ENCODE measurements at regions not wholly inside any gene's neighbourhood (a gene's known extent, or its start where the extent isn't known, plus 50 kb on each side); places are given as distances from the start of the nearest gene placed in this dataset.

DNA sequence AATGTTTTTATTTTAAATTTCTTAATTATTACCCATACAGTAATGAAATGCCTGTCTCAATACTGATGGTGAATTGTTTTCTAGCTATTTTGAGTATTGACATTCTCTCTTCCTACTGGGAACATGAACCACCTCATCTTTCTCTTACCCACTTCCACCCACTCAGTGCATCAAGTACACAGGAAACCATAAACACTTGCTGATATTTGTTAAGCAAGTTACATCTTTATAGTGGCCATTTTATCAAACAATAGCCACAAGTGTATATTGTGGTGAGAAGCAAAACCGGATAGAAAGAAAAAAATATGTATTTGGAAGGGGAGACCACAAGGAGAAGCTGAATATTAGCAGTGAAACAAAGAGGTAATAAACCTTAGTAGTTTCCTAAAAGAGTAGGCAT is 368.1 kb upstream of the HNRNPA3 start:
- no peaks in the 10 kb centered on the region for H3K36me3 ChIP-seq (replicated peaks; ENCODE audit: insufficient read depth, low read depth)
- no peaks in the 10 kb centered on the region for H3K79me2 ChIP-seq
- 63% methylated on average over 1 of the region's 1 CpG for WGBS (ENCODE audit: low lambda C conversion rate, missing lambda C conversion rate)
- H3K9me2 ChIP-seq (replicated peaks; ENCODE audit: insufficient read depth) = no peaks in the 10 kb centered on the region
- no peaks in the 10 kb centered on the region for H4K20me1 ChIP-seq (ENCODE audit: insufficient read depth, poor library complexity, severe bottlenecking)
- no peak overlapping the region for H3K4me2 ChIP-seq
- H2AFZ ChIP-seq = no peak overlapping the region
- H3K27me3 ChIP-seq = no peaks in the 10 kb centered on the region
- TF ChIP-seq, protein P1, sequence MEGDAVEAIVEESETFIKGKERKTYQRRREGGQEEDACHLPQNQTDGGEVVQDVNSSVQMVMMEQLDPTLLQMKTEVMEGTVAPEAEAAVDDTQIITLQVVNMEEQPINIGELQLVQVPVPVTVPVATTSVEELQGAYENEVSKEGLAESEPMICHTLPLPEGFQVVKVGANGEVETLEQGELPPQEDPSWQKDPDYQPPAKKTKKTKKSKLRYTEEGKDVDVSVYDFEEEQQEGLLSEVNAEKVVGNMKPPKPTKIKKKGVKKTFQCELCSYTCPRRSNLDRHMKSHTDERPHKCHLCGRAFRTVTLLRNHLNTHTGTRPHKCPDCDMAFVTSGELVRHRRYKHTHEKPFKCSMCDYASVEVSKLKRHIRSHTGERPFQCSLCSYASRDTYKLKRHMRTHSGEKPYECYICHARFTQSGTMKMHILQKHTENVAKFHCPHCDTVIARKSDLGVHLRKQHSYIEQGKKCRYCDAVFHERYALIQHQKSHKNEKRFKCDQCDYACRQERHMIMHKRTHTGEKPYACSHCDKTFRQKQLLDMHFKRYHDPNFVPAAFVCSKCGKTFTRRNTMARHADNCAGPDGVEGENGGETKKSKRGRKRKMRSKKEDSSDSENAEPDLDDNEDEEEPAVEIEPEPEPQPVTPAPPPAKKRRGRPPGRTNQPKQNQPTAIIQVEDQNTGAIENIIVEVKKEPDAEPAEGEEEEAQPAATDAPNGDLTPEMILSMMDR (IDR thresholded peaks at IDR 0.05; ENCODE audit: poor library complexity) = no peak
- TF ChIP-seq EZH2 (IDR thresholded peaks at IDR 0.05; ENCODE audit: borderline replicate concordance) (no peak), EZH2phosphoT487 (IDR thresholded peaks at IDR 0.05; ENCODE audit: low read depth, severe bottlenecking, unreplicated experiment) (no peak)
- no peaks in the 10 kb centered on the region for H3K9me3 ChIP-seq (ENCODE audit: low read depth)
- no peak overlapping the region for H3K4me3 ChIP-seq
- no peaks in the 10 kb centered on the region for H3K4me1 ChIP-seq (ENCODE audit: insufficient read depth)
- H3K27ac ChIP-seq = no peak overlapping the region
- DNase-seq (ENCODE audit: low spot score) = no peak

DNA sequence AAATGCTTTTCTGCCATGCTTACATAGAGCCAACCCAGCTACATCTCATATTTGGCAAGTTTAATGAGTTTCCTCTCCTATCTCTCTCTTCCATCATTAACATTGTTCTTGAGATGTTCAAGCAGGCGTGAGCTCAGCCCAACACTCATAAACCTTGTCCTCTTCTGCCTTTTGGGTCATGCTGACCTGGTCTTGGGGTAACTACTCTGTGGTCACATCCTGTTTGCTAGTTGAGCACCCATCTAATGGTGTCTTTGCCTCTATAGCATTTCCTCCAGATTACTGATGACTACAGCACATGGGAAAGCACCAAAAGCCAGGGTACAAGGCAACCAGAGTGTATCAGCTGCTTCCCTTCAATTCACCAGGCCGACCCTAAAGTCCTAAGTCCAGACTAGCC is 366.9 kb upstream of the HNRNPA3 start:
- TF ChIP-seq EZH2 (IDR thresholded peaks at IDR 0.05; ENCODE audit: borderline replicate concordance) (no peak), EZH2phosphoT487 (IDR thresholded peaks at IDR 0.05; ENCODE audit: low read depth, severe bottlenecking, unreplicated experiment) (no peak)
- TF ChIP-seq, protein P1 (IDR thresholded peaks at IDR 0.05; ENCODE audit: poor library complexity) = no peak
- Histone ChIP-seq H2AFZ (no peak overlapping the region), H3K9me3 (ENCODE audit: low read depth) (no peaks in the 10 kb centered on the region), H3K9me2 (replicated peaks; ENCODE audit: insufficient read depth) (no peaks in the 10 kb centered on the region), H3K4me1 (ENCODE audit: insufficient read depth) (no peaks in the 10 kb centered on the region), H3K4me2 (no peak overlapping the region), H3K4me3 (no peak overlapping the region), H4K20me1 (ENCODE audit: insufficient read depth, poor library complexity, severe bottlenecking) (no peaks in the 10 kb centered on the region), H3K36me3 (replicated peaks; ENCODE audit: insufficient read depth, low read depth) (no peaks in the 10 kb centered on the region), H3K27me3 (no peaks in the 10 kb centered on the region), H3K27ac (no peak overlapping the region), H3K79me2 (no peaks in the 10 kb centered on the region)
- 80% methylated on average over 2 of the region's 2 CpGs for WGBS (ENCODE audit: low lambda C conversion rate, missing lambda C conversion rate)
- no peak for DNase-seq (ENCODE audit: low spot score)

DNA sequence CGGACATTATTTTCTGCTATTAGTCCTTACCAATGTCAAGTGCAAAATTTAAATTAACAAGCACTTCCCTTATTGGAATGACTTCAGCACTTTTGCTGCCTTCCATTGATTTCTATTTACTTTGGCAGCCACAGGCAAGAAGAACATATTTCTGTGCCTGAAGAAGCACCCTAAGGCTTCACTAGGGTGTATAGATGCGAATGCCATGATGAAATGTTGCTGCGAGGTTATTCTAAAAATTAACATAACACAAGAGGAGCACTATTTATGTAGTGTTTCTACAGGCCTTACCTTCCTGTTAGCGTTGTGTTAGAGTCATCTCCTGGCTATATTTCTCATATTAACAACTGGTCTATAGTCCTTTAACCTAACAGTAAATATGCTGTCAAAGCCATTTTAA is 365.0 kb upstream of the HNRNPA3 start:
- no peaks in the 10 kb centered on the region for H3K27me3 ChIP-seq
- WGBS (ENCODE audit: low lambda C conversion rate, missing lambda C conversion rate) = 95% methylated on average over 4 of the region's 4 CpGs
- no peak overlapping the region for H3K27ac ChIP-seq
- no peaks in the 10 kb centered on the region for H3K9me2 ChIP-seq (replicated peaks; ENCODE audit: insufficient read depth)
- no peaks in the 10 kb centered on the region for H3K9me3 ChIP-seq (ENCODE audit: low read depth)
- TF ChIP-seq, protein P1 (IDR thresholded peaks at IDR 0.05; ENCODE audit: poor library complexity) = no peak
- no peak for TF ChIP-seq EZH2phosphoT487 (IDR thresholded peaks at IDR 0.05; ENCODE audit: low read depth, severe bottlenecking, unreplicated experiment)
- no peaks in the 10 kb centered on the region for H4K20me1 ChIP-seq (ENCODE audit: insufficient read depth, poor library complexity, severe bottlenecking)
- H3K4me1 ChIP-seq (ENCODE audit: insufficient read depth) = no peaks in the 10 kb centered on the region
- H3K4me3 ChIP-seq = no peak overlapping the region
- no peaks in the 10 kb centered on the region for H3K36me3 ChIP-seq (replicated peaks; ENCODE audit: insufficient read depth, low read depth)
- DNase-seq (ENCODE audit: low spot score) = no peak
- H2AFZ ChIP-seq = no peak overlapping the region
- no peak overlapping the region for H3K4me2 ChIP-seq
- no peaks in the 10 kb centered on the region for H3K79me2 ChIP-seq

DNA sequence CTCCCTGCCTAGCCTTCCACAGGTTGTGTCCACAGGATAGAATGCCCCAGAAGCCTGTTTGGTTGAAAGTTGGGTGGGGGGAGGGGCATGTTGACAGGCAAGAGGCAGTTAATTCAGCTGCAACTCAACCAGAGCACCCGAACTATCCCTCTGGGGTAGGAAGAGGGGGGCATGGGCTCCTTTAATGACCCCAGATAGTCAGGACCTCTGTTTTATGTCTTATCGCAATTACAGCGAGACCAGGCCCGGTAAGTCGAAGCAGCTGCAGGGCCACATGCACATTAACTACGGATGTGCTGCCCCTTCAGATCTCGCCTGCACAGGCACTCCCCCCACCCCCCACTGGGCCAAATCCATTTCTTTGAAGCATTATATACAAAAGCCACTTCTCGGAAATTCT is 363.8 kb upstream of the HNRNPA3 start:
- no peak overlapping the region for H3K4me2 ChIP-seq
- H2AFZ ChIP-seq = no peak overlapping the region
- H4K20me1 ChIP-seq (ENCODE audit: insufficient read depth, poor library complexity, severe bottlenecking) = no peaks in the 10 kb centered on the region
- no peak for DNase-seq (ENCODE audit: low spot score)
- WGBS (ENCODE audit: low lambda C conversion rate, missing lambda C conversion rate) = 55% methylated on average over 8 of the region's 8 CpGs
- TF ChIP-seq EZH2 (IDR thresholded peaks at IDR 0.05; ENCODE audit: borderline replicate concordance) (no peak), EZH2phosphoT487 (IDR thresholded peaks at IDR 0.05; ENCODE audit: low read depth, severe bottlenecking, unreplicated experiment) (no peak)
- TF ChIP-seq, protein P1 (IDR thresholded peaks at IDR 0.05; ENCODE audit: poor library complexity) = no peak
- no peaks in the 10 kb centered on the region for H3K36me3 ChIP-seq (replicated peaks; ENCODE audit: insufficient read depth, low read depth)
- no peaks in the 10 kb centered on the region for H3K79me2 ChIP-seq
- H3K9me3 ChIP-seq (ENCODE audit: low read depth) = no peaks in the 10 kb centered on the region
- H3K9me2 ChIP-seq (replicated peaks; ENCODE audit: insufficient read depth) = no peaks in the 10 kb centered on the region
- no peaks in the 10 kb centered on the region for H3K27me3 ChIP-seq
- H3K27ac ChIP-seq = no peak overlapping the region
- H3K4me3 ChIP-seq = no peak overlapping the region
- H3K4me1 ChIP-seq (ENCODE audit: insufficient read depth) = no peaks in the 10 kb centered on the region
